Liver (tissue), 3 donors: ENCODE measurements at regions not wholly inside any gene's neighbourhood (a gene's known extent, or its start where the extent isn't known, plus 50 kb on each side); places are given as distances from the start of the nearest gene placed in this dataset.

ENCODE experiments used
- ATF3 ChIP-seq: IDR thresholded peaks from 2 replicates; pipeline ENCODE4 v1.6.1; 2016; ENCODE audit warnings: antibody characterized with exemption
- CTCF ChIP-seq: fragments of 150-350 bp; IDR thresholded peaks from 2 replicates; pipeline ENCODE4 v1.5.1; 2017; ENCODE audit warnings: improper control_type of control experiment, low read depth, low read length; ENCODE audit not compliant: missing input control
- EGR1 ChIP-seq, 2 donors: IDR thresholded peaks; 2 replicates each; pipeline ENCODE4 v1.6.1; 2016 to 2018; ENCODE audit warnings: antibody characterized with exemption in 2 of 2, low read depth in 2 of 2
- FOXA2 ChIP-seq: IDR thresholded peaks from 2 replicates; pipeline ENCODE4 v1.6.1; 2016; ENCODE audit warnings: antibody characterized with exemption
- GABPA ChIP-seq, 2 donors: IDR thresholded peaks in 1 of 2; conservative IDR thresholded peaks in 1 of 2; 2 replicates each; pipeline ENCODE4 v1.6.1; 2016; ENCODE audit warnings: antibody characterized with exemption in 2 of 2, mild to moderate bottlenecking in 1 of 2, moderate library complexity in 1 of 2
- HNF4A ChIP-seq, 2 donors: conservative IDR thresholded peaks; 2 replicates each; pipeline ENCODE4 v1.6.1; 2016; ENCODE audit warnings: antibody characterized with exemption in 2 of 2, mild to moderate bottlenecking in 2 of 2
- MAX ChIP-seq: IDR thresholded peaks from 2 replicates; pipeline ENCODE4 v1.6.1; 2016; ENCODE audit warnings: antibody characterized with exemption
- RAD21 ChIP-seq, 2 donors: IDR thresholded peaks; 2 replicates each; pipeline ENCODE4 v1.6.1; 2016; ENCODE audit warnings: antibody characterized with exemption in 2 of 2, mild to moderate bottlenecking in 2 of 2
- TAF1 ChIP-seq: conservative IDR thresholded peaks from 2 replicates; pipeline ENCODE4 v1.6.1; 2016; ENCODE audit warnings: antibody characterized with exemption, mild to moderate bottlenecking
- YY1 ChIP-seq: IDR thresholded peaks from 2 replicates; pipeline ENCODE4 v1.6.1; 2016; ENCODE audit warnings: antibody characterized with exemption, mild to moderate bottlenecking
- ZBTB33 ChIP-seq: IDR thresholded peaks from 2 replicates; pipeline ENCODE4 v1.6.1; 2016; ENCODE audit warnings: antibody characterized with exemption
- TF ChIP-seq, protein P1 (sequence below): IDR thresholded peaks from 2 replicates; pipeline ENCODE4 v1.6.1; 2016; ENCODE audit warnings: antibody characterized with exemption, mild to moderate bottlenecking
- donor health status: healthy.
- donor health status: healthy.

- no peak for TF ChIP-seq HNF4A (conservative IDR thresholded peaks at IDR 0.05)
- no peak for TF ChIP-seq CTCF
- no peak for TF ChIP-seq YY1
- no peak for TF ChIP-seq TAF1
- TF ChIP-seq ATF3 = no peak
- TF ChIP-seq, protein P1, sequence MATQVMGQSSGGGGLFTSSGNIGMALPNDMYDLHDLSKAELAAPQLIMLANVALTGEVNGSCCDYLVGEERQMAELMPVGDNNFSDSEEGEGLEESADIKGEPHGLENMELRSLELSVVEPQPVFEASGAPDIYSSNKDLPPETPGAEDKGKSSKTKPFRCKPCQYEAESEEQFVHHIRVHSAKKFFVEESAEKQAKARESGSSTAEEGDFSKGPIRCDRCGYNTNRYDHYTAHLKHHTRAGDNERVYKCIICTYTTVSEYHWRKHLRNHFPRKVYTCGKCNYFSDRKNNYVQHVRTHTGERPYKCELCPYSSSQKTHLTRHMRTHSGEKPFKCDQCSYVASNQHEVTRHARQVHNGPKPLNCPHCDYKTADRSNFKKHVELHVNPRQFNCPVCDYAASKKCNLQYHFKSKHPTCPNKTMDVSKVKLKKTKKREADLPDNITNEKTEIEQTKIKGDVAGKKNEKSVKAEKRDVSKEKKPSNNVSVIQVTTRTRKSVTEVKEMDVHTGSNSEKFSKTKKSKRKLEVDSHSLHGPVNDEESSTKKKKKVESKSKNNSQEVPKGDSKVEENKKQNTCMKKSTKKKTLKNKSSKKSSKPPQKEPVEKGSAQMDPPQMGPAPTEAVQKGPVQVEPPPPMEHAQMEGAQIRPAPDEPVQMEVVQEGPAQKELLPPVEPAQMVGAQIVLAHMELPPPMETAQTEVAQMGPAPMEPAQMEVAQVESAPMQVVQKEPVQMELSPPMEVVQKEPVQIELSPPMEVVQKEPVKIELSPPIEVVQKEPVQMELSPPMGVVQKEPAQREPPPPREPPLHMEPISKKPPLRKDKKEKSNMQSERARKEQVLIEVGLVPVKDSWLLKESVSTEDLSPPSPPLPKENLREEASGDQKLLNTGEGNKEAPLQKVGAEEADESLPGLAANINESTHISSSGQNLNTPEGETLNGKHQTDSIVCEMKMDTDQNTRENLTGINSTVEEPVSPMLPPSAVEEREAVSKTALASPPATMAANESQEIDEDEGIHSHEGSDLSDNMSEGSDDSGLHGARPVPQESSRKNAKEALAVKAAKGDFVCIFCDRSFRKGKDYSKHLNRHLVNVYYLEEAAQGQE = no peak
- TF ChIP-seq ZBTB33 = no peak
- TF ChIP-seq EGR1 (IDR thresholded peaks at IDR 0.05; ENCODE audit: low read depth in 2 of 2) = no peak
- no peak for TF ChIP-seq MAX
- TF ChIP-seq GABPA (IDR thresholded peaks at IDR 0.05 in 1 of 2, conservative IDR thresholded peaks at IDR 0.05 in 1 of 2) = no peak
- no peak for TF ChIP-seq RAD21 (IDR thresholded peaks at IDR 0.05)
- TF ChIP-seq FOXA2 = no peak
Measured at GRCh38 chr6:51271615-51272014, 452.9 kb downstream of the TFAP2B start.
